GM20000 (cell line): ENCODE measurements at regions not wholly inside any gene's neighbourhood (a gene's known extent, or its start where the extent isn't known, plus 50 kb on each side); places are given as distances from the start of the nearest gene placed in this dataset.

Experiments
- DNase-seq: peaks from one replicate; pipeline ENCODE4 v3.0.0; 2012; ENCODE audit warnings: low spot score
- CTCF ChIP-seq: IDR thresholded peaks from 2 replicates; pipeline ENCODE4 v1.5.1; 2012; ENCODE audit warnings: mild to moderate bottlenecking, control low read depth; ENCODE audit errors: extremely low read depth, missing control alignments

- no peak for TF ChIP-seq CTCF
- DNase-seq, result no peak
These were observed 95.5 kb downstream of the RPS24 start for GRCh38 chr10:78129211-78129610.

GRCh38 chr10:78130966-78131710 is 97.5 kb downstream of the RPS24 start:
- DNase-seq, result no peak

GRCh38 chr10:78134773-78135306 is 101.2 kb downstream of the RPS24 start:
- no peak for TF ChIP-seq CTCF
- DNase-seq, result no peak

More at GRCh38 chr10:78130966-78131710, 97.5 kb downstream of the RPS24 start:
- no peak for TF ChIP-seq CTCF

GRCh38 chr10:78137147-78137546 is 103.5 kb downstream of the RPS24 start:
- no peak for DNase-seq
- TF ChIP-seq CTCF, result no peak

GRCh38 chr10:78139341-78139740 is 105.7 kb downstream of the RPS24 start:
- TF ChIP-seq CTCF, result no peak
- no peak for DNase-seq

GRCh38 chr10:78140066-78140630 is 106.5 kb downstream of the RPS24 start:
- no peak for DNase-seq
- no peak for TF ChIP-seq CTCF

GRCh38 chr10:78143576-78143975 is 109.9 kb downstream of the RPS24 start:
- no peak for DNase-seq
- no peak for TF ChIP-seq CTCF
